ENCODE measurements at regions not wholly inside any gene's neighbourhood (a gene's known extent, or its start where the extent isn't known, plus 50 kb on each side); places are given as distances from the start of the nearest gene placed in this dataset.
A peak's percentile ranks its signal among the peaks of the same experiment; 100 is the strongest.

- TF ChIP-seq EZH2 (optimal IDR thresholded peaks at IDR 0.05; ENCODE audit: low read depth, low read length) (no peak), CTCF (IDR thresholded peaks at IDR 0.05; ENCODE audit: low read length) (no peak), EZH2phosphoT487 (IDR thresholded peaks at IDR 0.05; ENCODE audit: low read length) (no peak)
- Histone ChIP-seq H3K9ac (ENCODE audit: low read length) (no peak overlapping the region), H3K4me1 (ENCODE audit: low read length) (peaks cover 21% of the 10 kb centered on the region), H3K4me2 (ENCODE audit: low read depth, low read length) (peak overlapping the region; percentile 58), H3K27me3 (replicated peaks; ENCODE audit: insufficient read depth, low read length) (no peaks in the 10 kb centered on the region), H3K4me3 (ENCODE audit: low read length) (peak overlapping the region; percentile 23; the same call in 1 of the 2 replicates), H3F3A (ENCODE audit: insufficient read depth, low read length) (peaks cover 21% of the 10 kb centered on the region), H3K36me3 (replicated peaks; ENCODE audit: insufficient read depth, low read length) (no peaks in the 10 kb centered on the region), H3K9me2 (replicated peaks; ENCODE audit: insufficient read depth, low read length) (no peaks in the 10 kb centered on the region), H4K20me1 (ENCODE audit: insufficient read depth, low read length) (no peaks in the 10 kb centered on the region), H2AFZ (ENCODE audit: low read length) (peak overlapping the region; percentile 65), H3K27ac (ENCODE audit: low read length) (peak overlapping the region; percentile 72), H3K9me3 (replicated peaks; ENCODE audit: insufficient read depth, low read length) (no peaks in the 10 kb centered on the region), H3K79me2 (ENCODE audit: low read length) (no peaks in the 10 kb centered on the region)
- peak; percentile 90 for DNase-seq
Measured at GRCh38 chr2:19559596-19560240, 201.3 kb upstream of the OSR1 start.

DNA sequence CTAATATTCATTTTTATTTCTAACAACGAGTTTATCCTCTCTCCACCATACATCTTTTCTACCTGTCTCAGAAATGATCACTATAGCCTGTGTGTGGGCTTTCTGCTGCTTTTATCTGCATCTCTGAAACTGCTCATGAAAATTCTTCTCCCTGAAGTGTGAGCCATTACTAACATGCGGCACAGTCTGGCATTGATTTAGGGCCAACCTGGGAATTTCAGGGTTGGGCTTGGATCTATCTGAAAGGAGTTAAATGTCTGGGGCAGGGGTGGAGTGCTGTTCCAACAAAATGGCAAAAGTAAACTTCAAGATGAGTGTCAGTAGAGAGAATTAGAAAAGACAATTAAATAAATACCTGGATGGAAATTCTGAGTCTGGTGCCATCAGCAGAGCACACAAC is 198.2 kb upstream of the OSR1 start:
- Histone ChIP-seq H3K9me3 (replicated peaks; ENCODE audit: insufficient read depth, low read length) (no peaks in the 10 kb centered on the region), H3K4me3 (ENCODE audit: low read length) (no peak overlapping the region), H4K20me1 (ENCODE audit: insufficient read depth, low read length) (no peaks in the 10 kb centered on the region), H3K9ac (ENCODE audit: low read length) (no peak overlapping the region), H3K36me3 (replicated peaks; ENCODE audit: insufficient read depth, low read length) (no peaks in the 10 kb centered on the region), H3K27ac (ENCODE audit: low read length) (no peak overlapping the region), H2AFZ (ENCODE audit: low read length) (no peak overlapping the region), H3K4me1 (ENCODE audit: low read length) (peaks cover 30% of the 10 kb centered on the region), H3K4me2 (ENCODE audit: low read depth, low read length) (no peak overlapping the region), H3F3A (ENCODE audit: insufficient read depth, low read length) (peaks cover 21% of the 10 kb centered on the region), H3K9me2 (replicated peaks; ENCODE audit: insufficient read depth, low read length) (no peaks in the 10 kb centered on the region), H3K27me3 (replicated peaks; ENCODE audit: insufficient read depth, low read length) (no peaks in the 10 kb centered on the region), H3K79me2 (ENCODE audit: low read length) (no peaks in the 10 kb centered on the region)
- no peak for DNase-seq
- TF ChIP-seq EZH2 (optimal IDR thresholded peaks at IDR 0.05; ENCODE audit: low read depth, low read length) (no peak), CTCF (IDR thresholded peaks at IDR 0.05; ENCODE audit: low read length) (no peak), EZH2phosphoT487 (IDR thresholded peaks at IDR 0.05; ENCODE audit: low read length) (no peak)

DNA sequence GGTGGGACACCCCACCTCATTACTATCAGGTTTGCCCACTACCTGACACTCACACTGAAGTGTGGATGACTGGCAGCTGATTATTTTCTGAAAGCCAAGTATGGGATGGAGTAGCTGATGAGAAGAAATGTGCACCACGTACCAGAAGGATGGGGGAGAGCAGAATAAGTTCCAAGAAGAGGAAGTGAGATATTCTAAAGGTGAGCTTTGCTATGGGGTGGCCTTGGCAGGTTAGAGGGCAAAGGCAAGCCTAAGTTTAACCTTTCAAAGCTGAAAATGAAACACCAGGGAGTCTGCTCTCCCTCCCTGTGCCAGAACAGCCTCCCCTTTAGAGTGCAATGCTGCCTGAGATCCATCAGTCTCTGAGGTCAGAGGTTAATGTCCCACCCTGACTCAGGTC is 196.1 kb upstream of the OSR1 start:
- H3K4me2 ChIP-seq (ENCODE audit: low read depth, low read length): no peak overlapping the region
- no peaks in the 10 kb centered on the region for H3K27me3 ChIP-seq (replicated peaks; ENCODE audit: insufficient read depth, low read length)
- H3K4me3 ChIP-seq (ENCODE audit: low read length): no peak overlapping the region
- no peak overlapping the region for H2AFZ ChIP-seq (ENCODE audit: low read length)
- peaks cover 12% of the 10 kb centered on the region for H3F3A ChIP-seq (ENCODE audit: insufficient read depth, low read length)
- H3K9me2 ChIP-seq (replicated peaks; ENCODE audit: insufficient read depth, low read length): no peaks in the 10 kb centered on the region
- H3K27ac ChIP-seq (ENCODE audit: low read length): no peak overlapping the region
- TF ChIP-seq CTCF (IDR thresholded peaks at IDR 0.05; ENCODE audit: low read length) (no peak), EZH2 (optimal IDR thresholded peaks at IDR 0.05; ENCODE audit: low read depth, low read length) (no peak), EZH2phosphoT487 (IDR thresholded peaks at IDR 0.05; ENCODE audit: low read length) (no peak)
- H3K9me3 ChIP-seq (replicated peaks; ENCODE audit: insufficient read depth, low read length): no peaks in the 10 kb centered on the region
- H3K79me2 ChIP-seq (ENCODE audit: low read length): no peaks in the 10 kb centered on the region
- H3K36me3 ChIP-seq (replicated peaks; ENCODE audit: insufficient read depth, low read length): no peaks in the 10 kb centered on the region
- H3K4me1 ChIP-seq (ENCODE audit: low read length): peaks cover 17% of the 10 kb centered on the region
- H3K9ac ChIP-seq (ENCODE audit: low read length): no peak overlapping the region
- no peaks in the 10 kb centered on the region for H4K20me1 ChIP-seq (ENCODE audit: insufficient read depth, low read length)
- no peak for DNase-seq

All from MM.1S (cell line).